MCF 10A (cell line): ENCODE measurements at regions not wholly inside any gene's neighbourhood (a gene's known extent, or its start where the extent isn't known, plus 50 kb on each side); places are given as distances from the start of the nearest gene placed in this dataset.

Experiments
- BruUV-seq: library from RNA; stranded (reverse); fragments of 400-500 nt; replicated peaks from 2 replicates; lab custom pipeline; 2021; lab: Mats Ljungman, UMichigan
- CTCF ChIA-PET: fragments of 300-600 bp; sonication (Branson Sonifier 250); formaldehyde crosslinking; extraction: SDS; loops from one replicate; lab custom pipeline; 2021; ENCODE audit warnings: antibody characterized with exemption, inconsistent platforms; lab: Yijun Ruan, JAX
- POLR2A ChIA-PET: fragments of 300-600, 350-650 bp; sonication (Branson Sonifier 250); formaldehyde crosslinking; extraction: SDS; loops from one replicate; lab custom pipeline; 2020; ENCODE audit warnings: antibody characterized with exemption, inconsistent platforms; lab: Yijun Ruan, JAX
- DNase-seq: peaks from one replicate; pipeline ENCODE4 v3.0.0-alpha.2; 2018; ENCODE audit not compliant: unreplicated experiment
- H3K27ac Mint-ChIP-seq: one replicate; pipeline ENCODE4 v1.8.0; 2022; ENCODE audit warnings: mild to moderate bottlenecking, low read depth, mixed read lengths; ENCODE audit not compliant: unreplicated experiment
- H3K27me3 Mint-ChIP-seq: one replicate; pipeline ENCODE4 v1.8.0; 2022; ENCODE audit warnings: mixed read lengths; ENCODE audit not compliant: insufficient read depth, unreplicated experiment
- H3K36me3 Mint-ChIP-seq: one replicate; pipeline ENCODE4 v1.8.0; 2022; ENCODE audit warnings: mild to moderate bottlenecking, moderate library complexity, mixed read lengths; ENCODE audit not compliant: insufficient read depth, unreplicated experiment
- H3K4me1 Mint-ChIP-seq: one replicate; pipeline ENCODE4 v1.8.0; 2022; ENCODE audit warnings: mixed read lengths; ENCODE audit not compliant: insufficient read depth, unreplicated experiment
- H3K4me3 Mint-ChIP-seq: one replicate; pipeline ENCODE4 v1.8.0; 2022; ENCODE audit warnings: mild to moderate bottlenecking, moderate library complexity, mixed read lengths; ENCODE audit not compliant: unreplicated experiment
- H3K9me3 Mint-ChIP-seq: one replicate; pipeline ENCODE4 v1.8.0; 2022; ENCODE audit warnings: mixed read lengths; ENCODE audit not compliant: unreplicated experiment
- intact Hi-C: fragments of 100-400 bp; cut with micrococcal nuclease; formaldehyde crosslinking; loops from 2 replicates; pipeline ENCODE4 v1.14.1; 2022
- TF ChIP-seq, protein P1 (sequence below): fragments of 200-600 bp; IDR thresholded peaks from one replicate; pipeline ENCODE4 v1.8.0; 2022; ENCODE audit warnings: antibody characterized with exemption, mild to moderate bottlenecking; ENCODE audit not compliant: unreplicated experiment

DNA sequence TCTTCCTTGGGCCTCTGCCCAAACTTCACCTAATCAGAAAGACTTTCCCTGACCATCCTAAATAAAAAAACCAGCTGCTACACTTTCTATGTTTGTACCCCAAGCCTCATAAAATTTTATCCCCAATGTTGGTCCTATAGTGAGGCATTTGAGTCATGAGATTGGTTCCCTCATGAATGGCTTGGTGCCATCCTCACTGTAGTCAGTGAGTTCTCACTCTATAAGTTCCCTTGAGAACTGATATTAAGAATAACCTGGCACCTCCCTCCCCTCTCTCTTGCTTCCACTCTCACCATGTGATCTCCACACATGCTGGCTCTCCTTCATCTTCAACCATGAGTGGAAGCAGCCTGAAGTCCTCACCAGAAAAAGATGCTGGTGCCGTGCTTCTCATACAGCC, 316.9 kb upstream of the PRDM1 start:
- intact Hi-C loops: no loop called here
- Mint-ChIP-seq H3K27ac (no peak overlapping the region), H3K36me3 (peaks cover 6% of the 10 kb centered on the region), H3K27me3 (no peaks in the 10 kb centered on the region), H3K4me1 (no peaks in the 10 kb centered on the region), H3K9me3 (no peaks in the 10 kb centered on the region), H3K4me3 (no peak overlapping the region)
- ChIA-PET POLR2A (no interaction called here), CTCF (interaction anchor here (0.6 kb wide), 1 partner anchor 309 kb away, joined by 3 read pairs; no protein-coding TSS in a partner anchor)
- TF ChIP-seq, protein P1, sequence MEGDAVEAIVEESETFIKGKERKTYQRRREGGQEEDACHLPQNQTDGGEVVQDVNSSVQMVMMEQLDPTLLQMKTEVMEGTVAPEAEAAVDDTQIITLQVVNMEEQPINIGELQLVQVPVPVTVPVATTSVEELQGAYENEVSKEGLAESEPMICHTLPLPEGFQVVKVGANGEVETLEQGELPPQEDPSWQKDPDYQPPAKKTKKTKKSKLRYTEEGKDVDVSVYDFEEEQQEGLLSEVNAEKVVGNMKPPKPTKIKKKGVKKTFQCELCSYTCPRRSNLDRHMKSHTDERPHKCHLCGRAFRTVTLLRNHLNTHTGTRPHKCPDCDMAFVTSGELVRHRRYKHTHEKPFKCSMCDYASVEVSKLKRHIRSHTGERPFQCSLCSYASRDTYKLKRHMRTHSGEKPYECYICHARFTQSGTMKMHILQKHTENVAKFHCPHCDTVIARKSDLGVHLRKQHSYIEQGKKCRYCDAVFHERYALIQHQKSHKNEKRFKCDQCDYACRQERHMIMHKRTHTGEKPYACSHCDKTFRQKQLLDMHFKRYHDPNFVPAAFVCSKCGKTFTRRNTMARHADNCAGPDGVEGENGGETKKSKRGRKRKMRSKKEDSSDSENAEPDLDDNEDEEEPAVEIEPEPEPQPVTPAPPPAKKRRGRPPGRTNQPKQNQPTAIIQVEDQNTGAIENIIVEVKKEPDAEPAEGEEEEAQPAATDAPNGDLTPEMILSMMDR: no peak
- no TSS peak for BruUV-seq
- no peak for DNase-seq

DNA sequence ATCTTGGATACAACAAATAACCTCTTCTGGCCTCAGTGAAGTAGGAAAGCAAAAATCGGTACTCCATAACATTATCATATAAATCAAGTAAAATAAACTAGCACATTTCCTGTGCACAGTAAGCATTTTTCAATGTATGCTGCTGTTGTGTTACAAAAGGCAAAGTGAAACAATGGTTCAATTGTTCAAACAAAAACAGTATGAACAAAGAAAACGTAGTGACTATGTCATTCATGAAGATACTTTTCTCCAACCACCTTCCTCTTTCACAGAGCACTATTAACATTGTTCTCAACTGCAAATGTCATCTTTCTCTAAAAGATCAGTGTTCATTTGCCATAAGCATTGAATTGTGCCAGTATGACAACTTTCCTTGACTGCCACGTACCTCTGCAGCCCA, 318.6 kb upstream of the PRDM1 start:
- Mint-ChIP-seq H3K27me3 (no peaks in the 10 kb centered on the region), H3K27ac (no peak overlapping the region), H3K4me3 (no peak overlapping the region), H3K4me1 (peaks cover 7% of the 10 kb centered on the region), H3K36me3 (peaks cover 8% of the 10 kb centered on the region), H3K9me3 (no peaks in the 10 kb centered on the region)
- BruUV-seq: no TSS peak
- POLR2A ChIA-PET: no interaction called here
- intact Hi-C loops: no loop called here
- DNase-seq: no peak
- TF ChIP-seq, protein P1: no peak
- CTCF ChIA-PET: no interaction called here

DNA sequence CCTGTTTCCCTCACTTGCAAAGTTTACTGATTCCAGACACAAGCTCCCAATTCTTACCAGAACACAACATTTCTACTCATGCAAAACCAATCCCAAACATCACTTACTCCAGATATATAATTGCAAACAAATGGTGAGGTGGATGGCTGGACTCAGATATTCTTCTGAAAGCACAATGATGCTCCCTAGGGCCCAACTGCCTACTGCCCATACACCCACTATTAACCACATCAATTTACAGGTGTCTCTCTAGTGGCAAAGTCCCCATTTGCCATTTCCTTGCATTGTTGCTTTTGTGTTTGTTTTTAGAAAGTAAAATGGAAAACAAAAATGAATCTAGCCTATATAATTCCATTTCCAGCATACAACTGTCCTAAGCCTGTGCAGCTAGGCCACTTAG, 320.9 kb upstream of the PRDM1 start:
- Mint-ChIP-seq H3K27ac (no peak overlapping the region), H3K4me1 (peaks cover 7% of the 10 kb centered on the region), H3K9me3 (no peaks in the 10 kb centered on the region), H3K27me3 (no peaks in the 10 kb centered on the region), H3K4me3 (no peak overlapping the region), H3K36me3 (peaks cover 12% of the 10 kb centered on the region)
- BruUV-seq: no TSS peak
- intact Hi-C loops: no loop called here
- CTCF ChIA-PET: interaction anchor here (0.5 to 1.1 kb wide), 2 partner anchors 9 to 39 kb away, joined by 3 read pairs; no protein-coding TSS in a partner anchor
- DNase-seq: no peak
- TF ChIP-seq, protein P1: no peak
- POLR2A ChIA-PET: no interaction called here

DNA sequence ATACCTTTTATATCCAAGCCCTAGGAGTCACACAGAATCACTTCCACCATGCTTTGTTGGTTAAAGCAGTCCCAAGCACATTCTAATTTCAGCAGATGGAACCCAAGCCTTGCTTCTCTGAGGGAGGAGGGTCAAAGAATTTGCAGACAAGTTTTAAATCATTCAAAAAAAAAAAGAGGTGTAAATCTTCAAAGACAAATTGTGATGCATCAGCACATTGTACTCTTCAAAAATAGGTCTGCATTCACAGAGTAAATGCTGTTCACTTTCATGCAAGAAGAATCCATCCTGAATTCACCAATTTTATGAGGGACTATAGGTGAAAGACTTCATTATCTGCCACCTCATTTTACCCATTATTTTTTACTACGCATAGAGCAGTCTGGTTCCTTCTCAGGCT, 321.8 kb upstream of the PRDM1 start:
- CTCF ChIA-PET: interaction anchor here (1.1 kb wide), 1 partner anchor 38 kb away, joined by 3 read pairs; no protein-coding TSS in a partner anchor

More for the DNA sequence above, 321.8 kb upstream of the PRDM1 start:
- Mint-ChIP-seq H3K9me3 (no peaks in the 10 kb centered on the region), H3K4me3 (no peak overlapping the region), H3K36me3 (peaks cover 12% of the 10 kb centered on the region), H3K27me3 (no peaks in the 10 kb centered on the region), H3K27ac (no peak overlapping the region), H3K4me1 (peaks cover 13% of the 10 kb centered on the region)
- POLR2A ChIA-PET: no interaction called here
- no peak for DNase-seq
- no TSS peak for BruUV-seq
- intact Hi-C loops: no loop called here
- TF ChIP-seq, protein P1: no peak
